Gastroesophageal sphincter (tissue), 4 donors: ENCODE measurements at regions not wholly inside any gene's neighbourhood (a gene's known extent, or its start where the extent isn't known, plus 50 kb on each side); places are given as distances from the start of the nearest gene placed in this dataset.

Experiments used
- ATAC-seq: fragments of 150-250 bp; one replicate; pipeline ENCODE4 v1.9.1; 2016; ENCODE audit warnings: mild to moderate bottlenecking, moderate library complexity
- H3K27ac ChIP-seq, 4 donors: fragments of 200-600 bp; sonication (generic) in 3 of 4; 1 replicate in 3 of 4; 2 replicates in 1 of 4; pipeline ENCODE4 v1.5.1; 2016 to 2019
- H3K27me3 ChIP-seq: fragments of 200-600 bp; sonication (generic); one replicate; pipeline ENCODE4 v1.5.1; 2019
- H3K36me3 ChIP-seq, 2 donors: fragments of 200-600 bp; sonication (generic); one replicate each; pipeline ENCODE4 v1.5.1; 2019; ENCODE audit warnings: control low read depth in 1 of 2
- H3K4me1 ChIP-seq, 3 donors: fragments of 200-600 bp; sonication (generic); 1 replicate in 2 of 3; 2 replicates in 1 of 3; pipeline ENCODE4 v1.5.1; 2016 to 2019; ENCODE audit warnings: control low read depth in 2 of 3
- H3K4me3 ChIP-seq, 2 donors: fragments of 200-600 bp; sonication (generic); one replicate each; pipeline ENCODE4 v1.5.1; 2019; ENCODE audit warnings: mild to moderate bottlenecking in 1 of 2, moderate library complexity in 1 of 2
- H3K9me3 ChIP-seq, 3 donors: fragments of 200-600 bp; sonication (generic); one replicate each; pipeline ENCODE4 v1.5.1; 2017 to 2019; ENCODE audit warnings: control low read depth in 2 of 3
- CTCF ChIP-seq, 4 experiments: fragments of 200-600 bp in 2 of 4; fragments of 450-650 bp in 2 of 4; sonication (generic) in 1 of 4; IDR thresholded peaks; one replicate each; pipeline ENCODE4 v1.5.1; 2017 to 2019; ENCODE audit warnings: antibody characterized with exemption in 4 of 4, mild to moderate bottlenecking in 2 of 4, moderate library complexity in 2 of 4
- EP300 ChIP-seq: sonication (generic); formaldehyde crosslinking; IDR thresholded peaks from one replicate; pipeline ENCODE4 v1.6.1; 2017; ENCODE audit warnings: antibody characterized with exemption, mild to moderate bottlenecking
- POLR2A ChIP-seq, 2 donors: fragments of 450-650 bp; IDR thresholded peaks; one replicate each; pipeline ENCODE4 v1.6.1; 2017; ENCODE audit warnings: antibody characterized with exemption in 2 of 2, mild to moderate bottlenecking in 2 of 2, moderate library complexity in 1 of 2
- POLR2AphosphoS5 ChIP-seq: sonication (generic); formaldehyde crosslinking; IDR thresholded peaks from one replicate; pipeline ENCODE4 v1.6.1; 2017; ENCODE audit warnings: antibody characterized with exemption
- WGBS, 2 donors: methylation state at CpG; one replicate each; pipeline ENCODE4 v1.1.5; 2018; ENCODE audit warnings: low coverage in 1 of 2; 5-methylcytosine and 5-hydroxymethylcytosine counted together

GRCh38 chr7:113742377-113742776 is 176.4 kb downstream of the PPP1R3A start:
- Histone ChIP-seq H3K4me3 (no peak overlapping the region), H3K4me1 (no peaks in the 10 kb centered on the region), H3K9me3 (no peaks in the 10 kb centered on the region), H3K27ac (no peak overlapping the region), H3K27me3 (no peaks in the 10 kb centered on the region), H3K36me3 (no peaks in the 10 kb centered on the region)
- 100% methylated on average over 1 to 2 of the region's 2 CpGs for WGBS, 2 donors
- no peak for TF ChIP-seq POLR2AphosphoS5
- TF ChIP-seq EP300 = no peak
- no peak for TF ChIP-seq CTCF (IDR thresholded peaks at IDR 0.05)
- TF ChIP-seq POLR2A (IDR thresholded peaks at IDR 0.05) = no peak
- ATAC-seq = no peak

- Histone ChIP-seq H3K4me3 (no peak overlapping the region), H3K9me3 (no peaks in the 10 kb centered on the region), H3K27ac (no peak overlapping the region), H3K36me3 (no peaks in the 10 kb centered on the region), H3K4me1 (no peaks in the 10 kb centered on the region), H3K27me3 (no peaks in the 10 kb centered on the region)
- WGBS, 2 donors = 68 to 76% methylated on average over 3 of the region's 3 CpGs
- no peak for ATAC-seq
- TF ChIP-seq POLR2A (IDR thresholded peaks at IDR 0.05) (no peak), EP300 (no peak), POLR2AphosphoS5 (no peak), CTCF (IDR thresholded peaks at IDR 0.05) (no peak)
Measured at GRCh38 chr7:113731571-113731970, 187.2 kb downstream of the PPP1R3A start.

GRCh38 chr7:113730309-113730955 is 188.4 kb downstream of the PPP1R3A start:
- Histone ChIP-seq H3K9me3 (no peaks in the 10 kb centered on the region), H3K4me3 (no peak overlapping the region), H3K27ac (no peak overlapping the region), H3K4me1 (no peaks in the 10 kb centered on the region), H3K36me3 (no peaks in the 10 kb centered on the region), H3K27me3 (no peaks in the 10 kb centered on the region)
- TF ChIP-seq EP300 (no peak), POLR2A (IDR thresholded peaks at IDR 0.05) (no peak), CTCF (IDR thresholded peaks at IDR 0.05) (no peak), POLR2AphosphoS5 (no peak)
- 29 to 44% methylated on average over 1 of the region's 1 CpG for WGBS, 2 donors
- no peak for ATAC-seq

GRCh38 chr7:113727486-113727885 is 191.3 kb downstream of the PPP1R3A start:
- ATAC-seq = no peak
- Histone ChIP-seq H3K36me3 (no peaks in the 10 kb centered on the region), H3K27me3 (no peaks in the 10 kb centered on the region), H3K9me3 (no peaks in the 10 kb centered on the region), H3K4me3 (no peak overlapping the region), H3K27ac (no peak overlapping the region), H3K4me1 (no peaks in the 10 kb centered on the region)
- TF ChIP-seq POLR2A (IDR thresholded peaks at IDR 0.05) (no peak), POLR2AphosphoS5 (no peak), CTCF (IDR thresholded peaks at IDR 0.05) (no peak), EP300 (no peak)
- 76 to 91% methylated on average over 3 of the region's 3 CpGs for WGBS, 2 donors

- 64 to 94% methylated on average over 2 of the region's 2 CpGs for WGBS, 2 donors
- no peaks in the 10 kb centered on the region for H3K9me3 ChIP-seq
- no peaks in the 10 kb centered on the region for H3K36me3 ChIP-seq
- H3K4me3 ChIP-seq = no peak overlapping the region
- TF ChIP-seq CTCF (IDR thresholded peaks at IDR 0.05) (no peak), POLR2AphosphoS5 (no peak)
- no peaks in the 10 kb centered on the region for H3K27me3 ChIP-seq
- no peak overlapping the region for H3K27ac ChIP-seq
- ATAC-seq = no peak
- H3K4me1 ChIP-seq = peaks cover 0 to 4% (median 0%) of the 10 kb centered on the region in 3 donors
Measured at GRCh38 chr7:113722006-113722405, 196.8 kb downstream of the PPP1R3A start.
